GM19099 (cell line): ENCODE measurements at regions not wholly inside any gene's neighbourhood (a gene's known extent, or its start where the extent isn't known, plus 50 kb on each side); places are given as distances from the start of the nearest gene placed in this dataset.

ENCODE experiments used
- POLR2A ChIP-seq: IDR thresholded peaks from 3 replicates; pipeline ENCODE4 v1.6.1; 2011; ENCODE audit warnings: low read depth; ENCODE audit not compliant: insufficient read length; ENCODE audit errors: extremely low read depth

DNA sequence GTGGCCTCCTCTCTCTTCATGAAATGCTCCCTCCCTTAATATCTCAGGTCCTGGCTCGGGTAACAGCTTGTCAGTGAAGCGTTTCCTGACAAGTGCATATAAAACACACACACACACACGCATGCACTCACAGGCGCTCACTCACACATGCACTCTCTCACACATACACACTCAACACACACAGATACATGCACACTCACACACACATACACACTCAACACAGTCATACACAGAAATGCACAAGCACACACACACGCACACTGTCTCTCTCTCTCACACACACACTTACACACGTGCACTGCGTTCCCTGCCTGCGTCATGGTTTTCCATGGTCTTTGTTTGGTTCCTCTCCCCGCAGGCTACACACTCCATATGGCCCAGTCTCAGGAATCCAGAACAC is 344.1 kb downstream of the UQCRFS1 start:
- TF ChIP-seq POLR2A = no peak

DNA sequence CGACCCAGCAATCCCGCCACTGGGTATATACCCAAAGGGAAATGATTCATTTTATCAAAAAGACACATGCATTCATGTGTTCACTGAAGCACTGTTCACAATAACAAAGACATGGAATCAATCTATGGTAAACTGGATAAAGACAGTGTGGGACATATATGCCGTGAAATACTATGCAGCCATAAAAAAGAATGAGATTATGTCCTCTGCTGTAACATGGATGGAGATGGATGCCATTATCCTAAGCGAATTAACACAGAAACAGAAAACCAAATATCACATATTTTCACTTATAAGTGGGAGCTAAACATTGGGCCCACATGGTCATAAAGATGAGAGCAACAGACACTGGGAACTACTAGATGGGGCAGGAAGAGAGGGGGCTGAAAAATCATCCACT is 345.0 kb downstream of the UQCRFS1 start:
- no peak for TF ChIP-seq POLR2A

DNA sequence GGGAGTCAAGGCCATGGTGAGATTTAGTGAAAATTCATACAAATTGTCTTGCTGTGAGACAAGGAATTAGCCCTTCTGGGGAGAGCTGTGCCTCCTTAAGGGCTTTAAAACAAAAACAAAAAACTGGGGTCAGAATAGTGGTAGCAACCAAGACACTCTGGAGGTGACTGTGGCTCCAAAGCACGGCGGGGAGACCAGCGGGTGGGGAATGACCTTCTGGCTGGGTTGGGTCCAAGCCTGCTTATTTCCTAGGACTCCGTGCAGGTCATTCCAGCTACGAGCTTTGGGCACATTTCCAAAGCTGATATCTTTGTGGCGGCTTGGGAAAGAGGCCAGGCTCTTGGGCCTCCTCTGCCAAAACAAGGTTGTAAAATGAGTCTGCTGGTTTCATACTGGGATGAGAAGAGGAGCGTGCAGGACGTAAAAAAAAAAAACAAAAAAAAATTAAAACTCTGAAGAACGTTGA is 348.3 kb downstream of the UQCRFS1 start:
- no peak for TF ChIP-seq POLR2A

DNA sequence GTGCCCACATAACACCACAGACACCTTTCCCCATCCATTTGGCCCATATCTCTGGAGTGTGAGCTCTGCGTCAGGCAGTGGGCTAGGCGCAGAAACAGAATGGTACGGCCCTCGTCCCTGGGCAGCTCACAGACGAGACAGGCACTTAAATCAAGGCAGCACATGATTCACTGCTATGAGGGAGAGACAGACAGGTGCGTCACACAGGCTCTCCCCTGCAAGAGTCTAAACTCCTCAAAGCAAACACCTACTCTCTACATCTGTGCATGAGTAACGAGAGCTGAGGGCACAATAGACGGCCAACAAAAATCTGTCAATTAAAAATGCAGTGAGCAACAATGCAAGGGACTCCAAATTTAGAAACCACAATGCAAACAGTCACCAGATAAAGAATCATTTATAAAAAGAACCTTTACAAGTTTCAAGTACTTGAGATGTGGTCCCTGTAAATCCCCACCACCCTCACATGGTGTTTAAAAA is 348.9 kb downstream of the UQCRFS1 start:
- no peak for TF ChIP-seq POLR2A

DNA sequence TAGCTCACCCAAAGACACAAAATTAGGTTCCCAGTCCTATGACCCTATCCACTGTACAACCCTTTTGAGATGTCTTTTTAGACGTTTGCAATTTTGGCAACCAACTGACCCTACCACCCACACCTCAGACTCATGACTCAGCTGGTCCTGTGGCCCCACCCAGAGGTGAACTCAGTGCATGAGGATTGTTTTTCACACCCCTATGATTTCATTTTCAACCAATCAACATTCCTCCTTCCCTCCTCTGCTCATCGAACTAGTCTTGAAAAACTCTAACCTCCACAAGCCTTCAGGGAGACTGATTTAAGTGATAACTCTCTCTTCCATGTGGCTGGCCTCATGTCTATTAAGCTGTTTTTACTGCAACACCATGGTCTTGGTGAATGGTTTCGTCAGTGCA is 350.7 kb downstream of the UQCRFS1 start:
- TF ChIP-seq POLR2A = no peak

DNA sequence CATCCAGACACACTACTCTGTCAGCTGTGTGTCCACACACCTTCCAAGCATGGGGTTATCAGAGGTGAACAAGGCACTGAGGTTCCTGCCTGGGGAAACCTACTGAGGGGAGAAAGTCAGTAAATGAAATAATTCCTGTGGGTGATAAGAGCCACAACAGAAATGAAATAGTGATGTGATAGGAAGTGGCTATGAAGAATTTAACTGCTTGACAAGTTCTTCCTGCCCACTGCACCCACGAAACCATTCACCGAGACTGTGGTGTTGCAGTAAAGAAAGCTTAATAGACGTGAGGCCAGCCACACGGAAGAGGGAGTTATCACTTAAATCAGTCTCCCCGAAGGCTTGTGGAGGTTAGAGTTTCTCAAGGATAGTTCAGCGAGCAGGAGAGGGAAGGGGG is 353.1 kb downstream of the UQCRFS1 start:
- TF ChIP-seq POLR2A = no peak

DNA sequence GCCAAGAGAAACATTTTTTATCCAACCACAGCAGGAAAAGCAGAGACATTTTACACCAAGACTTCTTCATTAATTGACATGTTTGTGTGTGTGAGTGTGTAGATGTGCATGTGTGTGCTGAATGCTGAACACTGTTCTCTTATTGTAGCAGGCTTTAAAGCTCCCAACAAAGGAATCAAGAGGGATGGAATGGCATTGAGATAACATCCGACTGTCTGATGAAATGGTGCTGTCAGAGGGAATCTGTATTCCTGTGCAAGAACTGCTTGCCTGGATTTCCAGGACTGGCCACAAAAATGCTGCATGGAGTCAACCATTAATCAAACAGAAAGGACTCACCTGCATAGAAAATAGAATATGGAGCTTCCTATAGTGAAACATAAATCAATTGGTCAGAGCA is 354.0 kb downstream of the UQCRFS1 start:
- no peak for TF ChIP-seq POLR2A

DNA sequence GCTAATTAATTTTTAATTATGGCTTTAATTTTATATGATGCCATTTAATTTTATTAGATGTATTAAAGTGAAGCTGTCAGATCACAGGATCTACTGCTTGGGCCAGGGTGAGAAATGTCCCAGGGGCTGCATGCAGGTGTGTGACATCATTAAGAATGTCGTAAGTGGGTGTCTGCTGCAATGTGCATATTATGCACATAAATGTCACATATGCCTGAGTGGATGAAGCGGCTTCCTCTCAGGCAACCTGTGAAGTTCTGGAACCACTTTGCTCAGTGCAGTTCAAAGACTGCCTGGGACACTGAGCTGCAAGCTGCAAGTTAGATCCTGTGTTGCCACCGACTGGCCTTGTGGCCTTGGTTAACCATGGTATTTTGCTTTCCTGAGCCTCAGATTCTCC is 355.0 kb downstream of the UQCRFS1 start:
- TF ChIP-seq POLR2A = no peak

DNA sequence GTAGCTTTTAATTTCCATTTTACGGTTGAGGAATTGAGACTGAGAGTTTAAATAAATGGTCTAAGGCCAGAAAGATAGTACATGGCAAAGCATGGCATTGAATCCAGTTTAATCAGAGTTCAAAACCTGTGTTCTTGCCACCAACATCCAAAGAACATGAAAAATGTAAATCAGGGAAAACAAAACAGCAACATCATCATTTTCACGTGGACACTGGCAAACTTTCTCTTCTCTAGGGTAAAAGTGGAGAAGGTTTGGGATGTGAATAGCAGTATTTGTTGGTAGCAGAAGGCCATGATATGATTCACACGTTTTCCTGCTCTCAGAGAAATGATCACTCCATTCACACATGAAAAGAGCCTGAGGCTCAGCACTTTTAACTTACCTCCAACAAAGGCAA is 357.7 kb downstream of the UQCRFS1 start:
- TF ChIP-seq POLR2A = no peak

DNA sequence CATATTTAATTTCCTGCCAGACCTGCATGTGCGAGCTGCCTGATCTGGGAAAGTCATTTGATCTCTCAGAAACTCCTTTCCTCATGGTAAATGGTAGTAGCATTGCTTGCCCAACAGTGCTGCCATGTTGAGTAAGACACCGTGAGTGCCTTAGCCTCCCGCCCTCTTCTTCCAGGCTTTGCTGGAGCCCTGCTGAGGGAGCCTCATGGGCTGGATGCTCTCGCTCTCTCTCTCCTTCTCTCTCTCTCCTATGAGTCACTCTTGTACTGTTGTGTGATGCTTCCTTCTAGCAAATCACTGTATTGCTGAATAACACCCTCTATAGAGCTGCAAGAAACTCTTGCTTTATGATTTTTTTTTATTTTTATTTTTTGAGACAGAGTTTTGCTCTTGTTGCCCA is 365.5 kb downstream of the UQCRFS1 start:
- no peak for TF ChIP-seq POLR2A

DNA sequence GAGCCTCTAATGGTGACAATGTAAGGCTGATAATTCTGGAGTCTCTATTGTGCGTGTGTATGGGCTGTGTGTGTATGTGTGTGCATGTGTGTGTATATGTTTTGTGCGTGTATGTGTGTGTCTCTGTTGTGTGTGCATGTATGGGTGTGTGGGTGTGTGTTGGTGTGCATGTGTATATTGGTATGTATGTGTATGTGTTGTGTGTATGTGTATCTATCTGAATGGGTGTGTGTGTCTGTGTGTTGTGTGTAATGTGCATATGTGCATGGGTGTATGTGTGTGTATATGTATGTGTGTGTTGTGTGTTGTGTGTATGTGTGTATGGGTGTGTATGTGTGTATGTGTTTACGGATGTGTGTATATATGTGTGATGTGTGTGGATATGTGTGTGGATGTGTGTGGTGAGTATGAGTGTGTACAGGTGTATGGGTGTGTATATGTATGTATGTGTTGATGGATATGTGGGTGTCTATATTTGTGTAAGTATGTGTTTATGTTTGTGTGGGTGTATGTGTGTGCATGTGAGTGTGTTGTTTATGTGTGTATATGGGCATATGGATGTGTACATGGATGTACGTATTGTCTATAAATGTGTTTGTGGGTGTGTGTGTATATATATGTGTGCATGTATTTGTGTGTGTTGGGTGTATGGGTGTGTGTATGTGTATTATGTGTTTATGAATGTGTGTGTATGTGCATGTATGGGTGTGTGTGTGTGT is 366.7 kb downstream of the UQCRFS1 start:
- no peak for TF ChIP-seq POLR2A

DNA sequence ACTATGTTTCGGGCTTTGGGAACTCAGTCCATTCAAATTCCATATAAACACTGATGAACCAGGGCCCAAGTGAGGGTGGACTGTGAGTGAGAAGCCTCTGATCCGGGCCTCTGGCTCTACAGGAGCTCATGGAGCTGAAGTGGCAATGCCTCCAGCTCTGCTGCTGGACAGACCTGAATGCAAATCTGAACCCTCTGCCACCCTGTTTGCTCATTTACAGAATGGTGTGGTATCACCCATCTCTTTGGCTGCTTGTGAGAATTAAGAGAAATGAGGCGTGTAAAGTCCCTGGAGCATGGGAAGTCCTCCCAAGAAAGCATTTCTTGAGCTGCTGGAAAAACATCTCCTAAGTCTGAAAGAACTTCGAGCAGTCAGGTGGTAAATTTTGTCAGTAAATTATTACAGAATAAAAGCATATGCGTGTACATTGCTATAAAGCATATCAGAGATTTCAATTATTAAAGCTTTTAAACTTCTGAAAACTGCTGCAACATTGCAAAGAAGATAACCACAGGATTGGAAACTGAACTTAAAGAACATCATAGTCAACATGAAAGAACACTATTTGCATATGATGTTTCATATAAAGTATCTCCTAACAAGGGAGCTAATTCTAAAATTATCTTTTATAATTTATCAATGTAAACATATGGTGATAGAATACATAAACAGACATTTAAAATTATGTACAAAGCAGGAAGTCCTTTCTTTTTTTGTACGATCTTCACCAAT is 369.0 kb downstream of the UQCRFS1 start:
- TF ChIP-seq POLR2A = no peak

DNA sequence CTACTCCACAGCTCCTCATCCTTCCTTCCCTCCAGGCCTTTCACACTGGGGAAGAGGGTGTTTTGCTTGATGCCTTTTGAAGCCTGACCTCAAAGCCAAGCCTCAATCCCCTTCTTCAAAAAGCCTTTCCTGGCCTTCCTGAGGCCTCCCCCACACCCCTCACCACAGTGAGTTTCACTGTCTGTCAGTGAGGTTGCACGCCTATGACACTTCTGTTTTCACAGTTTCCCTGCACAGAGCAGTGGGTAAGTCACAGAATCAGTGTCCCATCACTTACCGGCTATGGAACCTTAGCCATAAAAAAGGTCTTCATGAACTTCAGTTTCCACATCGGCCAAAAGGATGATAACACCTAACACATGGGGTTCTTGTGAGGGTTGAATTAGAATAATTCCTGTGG is 371.4 kb downstream of the UQCRFS1 start:
- no peak for TF ChIP-seq POLR2A

DNA sequence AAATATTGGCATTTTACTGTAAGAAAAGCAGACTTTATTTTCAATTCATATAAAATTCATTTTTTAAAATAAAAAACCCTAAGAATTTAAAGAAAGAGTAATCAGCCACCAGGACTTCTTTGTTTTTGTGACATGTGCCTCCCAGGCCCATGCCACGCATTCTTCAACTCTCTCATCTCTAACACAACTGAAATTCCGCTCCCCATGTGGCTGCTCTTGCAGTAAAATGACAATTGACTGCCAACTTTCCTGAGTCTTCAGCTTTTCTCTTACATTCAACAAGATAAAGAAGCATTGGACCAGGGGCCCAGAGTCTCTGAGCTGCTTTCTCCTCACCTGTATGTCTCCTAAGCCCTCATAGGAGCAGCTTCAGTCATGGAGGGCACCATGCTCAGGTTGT is 372.1 kb downstream of the UQCRFS1 start:
- no peak for TF ChIP-seq POLR2A

DNA sequence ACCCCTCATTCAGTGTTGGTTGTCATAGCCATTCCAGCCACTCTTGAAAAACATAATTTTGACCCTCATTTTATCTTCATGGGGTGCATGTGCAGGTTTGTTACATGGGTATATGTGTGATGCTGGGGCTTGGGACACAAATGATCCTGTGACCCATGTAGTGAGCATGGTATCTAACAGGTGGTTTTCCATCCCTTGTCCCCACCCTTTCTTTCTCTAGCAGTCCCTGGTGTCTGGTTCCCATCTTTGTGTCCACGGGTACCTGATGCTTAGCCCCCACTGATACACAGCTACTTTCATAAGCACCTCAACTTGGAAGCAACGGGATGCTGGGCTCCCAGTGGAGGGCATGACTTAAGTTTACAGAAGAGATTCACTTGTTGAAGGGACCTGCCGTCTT is 373.5 kb downstream of the UQCRFS1 start:
- TF ChIP-seq POLR2A = no peak

DNA sequence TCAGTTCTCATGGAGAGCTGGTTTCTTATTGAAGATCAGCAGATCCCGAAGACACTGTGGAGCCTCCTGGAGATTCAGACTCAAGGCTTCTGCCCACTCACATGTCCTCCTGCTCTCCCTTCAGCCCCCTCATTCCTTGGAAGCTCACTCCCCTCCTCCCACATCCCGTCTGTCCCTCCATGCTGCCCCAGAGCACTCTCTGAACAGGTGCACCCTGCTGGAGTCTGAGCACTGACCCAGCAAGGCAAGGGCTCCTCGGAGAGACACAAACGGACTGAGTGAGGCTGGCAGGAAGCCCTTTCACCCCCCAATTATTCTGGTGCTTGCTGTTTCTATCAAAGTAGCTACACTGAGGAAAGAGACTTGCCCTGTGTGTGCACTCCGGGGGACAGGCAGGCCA is 374.0 kb downstream of the UQCRFS1 start:
- TF ChIP-seq POLR2A = no peak
